Fibroblast of mammary gland (primary cell): ENCODE measurements at regions not wholly inside any gene's neighbourhood (a gene's known extent, or its start where the extent isn't known, plus 50 kb on each side); places are given as distances from the start of the nearest gene placed in this dataset.

Experiments
- DNase-seq: peaks from one replicate; pipeline ENCODE4 v3.0.0-alpha.2; 2010; ENCODE audit warnings: low read depth
- H3K4me3 ChIP-seq: 2 replicates; pipeline ENCODE4 v1.5.1; 2011; ENCODE audit warnings: low read depth, mild to moderate bottlenecking, low read length, moderate library complexity; ENCODE audit not compliant: control insufficient read depth
- CTCF ChIP-seq: conservative IDR thresholded peaks from 2 replicates; pipeline ENCODE4 v1.5.1; 2011; ENCODE audit warnings: low read depth, low read length, inconsistent platforms; ENCODE audit not compliant: control insufficient read depth, insufficient read depth

DNA sequence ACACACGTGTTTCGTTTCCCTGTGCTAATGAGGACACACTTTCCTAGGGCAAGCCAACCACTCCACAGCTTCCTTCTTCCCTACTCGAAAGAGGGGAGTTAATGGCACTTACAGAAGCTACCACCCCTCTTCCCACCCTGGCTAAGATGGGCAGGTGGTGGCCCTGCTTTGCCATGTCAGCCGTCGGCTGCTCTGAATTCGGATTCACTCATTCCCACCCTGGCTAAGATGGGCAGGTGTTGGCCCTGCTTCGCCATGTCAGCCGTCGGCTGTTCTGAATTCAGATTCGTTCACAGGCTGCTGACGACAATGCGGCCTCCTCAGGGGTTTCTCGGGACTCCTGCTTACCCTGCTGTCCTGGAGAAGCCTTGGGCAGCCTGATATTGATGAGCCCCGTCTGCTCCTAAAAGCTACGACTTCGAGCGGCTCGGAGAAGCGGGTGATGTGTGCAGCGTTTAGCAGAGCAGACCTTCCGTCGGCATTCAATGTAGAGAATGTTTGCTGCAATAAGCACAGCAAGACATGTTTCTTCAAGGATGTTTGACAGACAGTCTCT is 56.2 kb upstream of the PPP2R2D start:
- no peak for DNase-seq
- H3K4me3 ChIP-seq, result no peak overlapping the region
- no peak for TF ChIP-seq CTCF

DNA sequence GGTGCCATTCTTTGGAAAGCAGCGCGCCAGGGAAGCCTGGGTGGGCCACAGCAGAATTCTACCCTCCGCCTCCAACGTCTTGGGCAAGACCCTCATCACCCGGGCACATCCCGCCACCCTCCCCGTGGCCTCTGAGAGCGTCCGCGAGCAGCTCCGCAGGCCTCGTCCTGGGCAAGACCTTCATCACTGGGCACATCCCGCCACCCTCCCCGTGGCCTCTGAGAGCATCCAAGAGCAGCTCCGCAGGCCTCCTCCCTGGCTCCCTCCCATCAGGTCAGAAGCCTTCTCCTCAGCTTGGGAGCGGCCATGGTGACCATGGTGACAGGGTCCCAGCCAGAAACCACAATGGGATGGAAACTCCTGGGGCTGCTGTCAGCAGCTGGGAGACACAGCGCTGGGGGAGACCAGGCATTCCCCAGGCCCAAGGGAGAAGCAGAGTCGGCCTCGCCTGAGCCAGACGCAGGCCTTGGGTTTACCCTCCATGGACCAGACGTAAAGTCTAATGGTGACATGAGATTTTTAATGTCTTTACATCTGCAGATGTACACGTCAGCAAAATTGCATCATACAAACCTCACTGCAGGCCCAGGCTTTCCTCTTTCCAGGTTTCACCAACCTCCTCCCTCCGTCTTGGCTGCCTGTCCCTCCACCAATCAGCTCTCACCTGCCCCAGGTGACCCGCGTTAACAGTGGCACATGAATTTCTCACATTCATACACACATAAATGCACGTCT is 55.1 kb upstream of the PPP2R2D start:
- no peak for TF ChIP-seq CTCF
- no peak overlapping the region for H3K4me3 ChIP-seq
- DNase-seq, result no peak

- no peak overlapping the region for H3K4me3 ChIP-seq
- TF ChIP-seq CTCF, result no peak
- DNase-seq, result no peak
Observed at GRCh38 chr10:131846240-131847101, 54.3 kb upstream of the PPP2R2D start.

DNA sequence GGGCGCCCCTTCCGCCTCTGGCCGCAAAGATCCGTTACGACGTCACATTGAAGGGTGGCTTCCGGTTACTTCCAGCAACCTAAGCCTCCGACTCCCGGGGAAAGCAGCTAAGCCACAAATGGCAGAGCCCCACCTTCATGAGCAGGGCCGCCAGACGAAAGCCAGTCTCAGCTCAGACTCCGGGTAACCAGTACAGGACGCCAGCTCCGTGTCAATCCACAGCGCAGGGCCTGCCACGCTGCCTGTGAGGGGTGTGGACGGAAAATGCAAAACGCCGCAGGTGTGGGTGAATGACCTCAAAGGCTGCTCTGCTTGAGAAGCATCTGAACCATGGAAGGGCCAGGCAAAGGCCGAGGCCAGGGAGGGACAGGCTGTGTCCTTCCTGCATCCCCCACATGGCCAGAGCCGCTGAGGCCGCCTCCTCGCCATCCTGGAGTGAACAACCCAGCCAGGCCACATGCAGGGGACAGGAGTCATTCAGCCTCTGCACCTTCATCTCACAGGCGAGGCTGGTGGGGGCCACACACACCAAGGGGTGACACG is 53.5 kb upstream of the PPP2R2D start:
- no peak overlapping the region for H3K4me3 ChIP-seq
- TF ChIP-seq CTCF, result no peak

GRCh38 chr10:131848296-131848695 is 52.5 kb upstream of the PPP2R2D start:
- no peak overlapping the region for H3K4me3 ChIP-seq
- no peak for TF ChIP-seq CTCF
- DNase-seq, result no peak

More for the DNA sequence above, 53.5 kb upstream of the PPP2R2D start:
- DNase-seq, result no peak

DNA sequence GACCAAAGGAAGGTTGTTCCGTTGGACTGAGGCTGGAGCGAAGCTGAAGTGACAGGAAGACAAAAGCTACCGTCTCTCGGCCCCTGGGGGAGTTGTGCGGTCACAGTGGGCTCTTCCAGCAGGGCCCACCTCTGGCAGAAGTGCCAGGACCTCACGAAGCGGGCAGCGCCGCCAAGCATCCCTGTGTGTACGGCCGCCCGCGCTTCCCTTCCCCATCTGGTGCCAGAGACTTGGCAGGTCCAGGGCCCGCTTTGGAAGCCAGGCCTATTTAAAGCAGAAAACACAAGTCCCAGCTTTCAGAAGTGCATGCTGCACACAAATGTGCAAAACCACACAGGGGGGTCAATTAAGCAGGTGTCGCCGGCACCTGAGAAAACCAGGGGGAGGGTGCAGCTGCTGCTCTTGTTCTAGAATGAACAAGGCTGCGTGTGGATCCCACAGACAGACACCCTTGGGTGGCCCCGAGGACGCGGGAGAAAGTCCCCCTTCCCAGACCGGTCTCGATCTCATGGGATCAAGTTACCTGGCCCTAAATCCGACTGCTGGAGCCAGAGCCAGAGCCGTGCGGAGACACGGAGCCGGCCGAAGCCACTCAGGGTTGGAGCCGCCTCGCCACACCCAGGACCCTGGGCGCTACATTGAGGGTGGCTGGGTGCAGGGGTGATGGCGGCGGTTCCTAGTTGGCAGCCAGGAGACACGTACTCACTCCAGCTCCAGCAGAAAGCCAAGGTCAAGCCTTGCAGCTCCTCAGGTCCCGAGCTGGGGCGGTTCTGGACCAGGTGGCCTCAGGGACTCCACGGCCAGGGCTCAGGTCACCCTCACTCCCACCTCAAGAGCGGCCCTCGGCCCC is 51.8 kb upstream of the PPP2R2D start:
- no peak for DNase-seq

More for the DNA sequence above, 51.8 kb upstream of the PPP2R2D start:
- TF ChIP-seq CTCF, result no peak
- no peak overlapping the region for H3K4me3 ChIP-seq
